ENCODE measurements at regions not wholly inside any gene's neighbourhood (a gene's known extent, or its start where the extent isn't known, plus 50 kb on each side); places are given as distances from the start of the nearest gene placed in this dataset.

- Histone ChIP-seq H3K4me1 (ENCODE audit: control insufficient read depth in 1 of 2, insufficient read depth in 2 of 2, low read length in 2 of 2) (no peaks in the 10 kb centered on the region), H3K27me3 (ENCODE audit: insufficient read depth, low read length) (no peaks in the 10 kb centered on the region), H3K9me2 (ENCODE audit: insufficient read depth) (no peaks in the 10 kb centered on the region), H3K27ac (ENCODE audit: low read depth, low read length) (no peak overlapping the region), H3K9me3 (ENCODE audit: control insufficient read depth in 1 of 2, insufficient read depth in 1 of 2, low read depth in 1 of 2, low read length in 2 of 2) (no peaks in the 10 kb centered on the region), H3K79me2 (ENCODE audit: insufficient read depth, low read length) (no peaks in the 10 kb centered on the region), H3K4me2 (ENCODE audit: low read length) (no peak overlapping the region), H4K20me1 (ENCODE audit: insufficient read depth) (no peaks in the 10 kb centered on the region), H3K36me3 (ENCODE audit: control insufficient read depth in 1 of 2, insufficient read depth in 2 of 2, low read length in 2 of 2) (no peaks in the 10 kb centered on the region), H3K4me3 (replicated peaks in 1 of 2; ENCODE audit: low read depth in 1 of 2, low read length in 2 of 2) (no peak overlapping the region), H2AFZ (ENCODE audit: low read depth, low read length, poor library complexity, severe bottlenecking) (no peak overlapping the region), H3K9ac (ENCODE audit: low read length) (no peak overlapping the region)
- ChIA-PET RAD21 (ENCODE audit: low non-redundant PET in 1 of 2, low total read pairs in 2 of 2, uncharacterized antibody in 2 of 2, unreplicated experiment in 2 of 2) (no interaction called here), POLR2A (no interaction called here), CTCF (interaction anchor here (0.6 kb wide), 1 partner anchor 1110 kb away, joined by 3 read pairs; no protein-coding TSS in a partner anchor)
- no peak for DNase-seq (ENCODE audit: low read depth, low spot score)
- ATAC-seq = no peak
- intact Hi-C loops (cut with micrococcal nuclease) = no loop called here
- BruUV-seq (replicated peaks) = no TSS peak
- TF ChIP-seq ATF3 (IDR thresholded peaks at IDR 0.05) = no peak
- TF ChIP-seq MAX (IDR thresholded peaks at IDR 0.05) = no peak
- no peak for TF ChIP-seq RAD21 (IDR thresholded peaks at IDR 0.05; ENCODE audit: low read depth)
- TF ChIP-seq SIN3A (IDR thresholded peaks at IDR 0.05; ENCODE audit: low read depth) = no peak
- no peak for TF ChIP-seq YY1 (IDR thresholded peaks at IDR 0.05; ENCODE audit: extremely low read depth, insufficient replicate concordance, low read depth, low read length)
- no peak for TF ChIP-seq ZNF274 (IDR thresholded peaks at IDR 0.05; ENCODE audit: low read depth, low read length)
Observed at GRCh38 chr12:42854208-42854607, 264.7 kb upstream of the PRICKLE1 start.

- ChIA-PET RAD21 (ENCODE audit: low non-redundant PET in 1 of 2, low total read pairs in 2 of 2, uncharacterized antibody in 2 of 2, unreplicated experiment in 2 of 2) (no interaction called here), POLR2A (no interaction called here), CTCF (no interaction called here)
- H3K4me3 ChIP-seq (replicated peaks in 1 of 2; ENCODE audit: low read depth in 1 of 2, low read length in 2 of 2) = no peak overlapping the region
- intact Hi-C loops (cut with micrococcal nuclease) = no loop called here
- H3K4me1 ChIP-seq (ENCODE audit: control insufficient read depth in 1 of 2, insufficient read depth in 2 of 2, low read length in 2 of 2) = no peaks in the 10 kb centered on the region
- H3K4me2 ChIP-seq (ENCODE audit: low read length) = no peak overlapping the region
- no peaks in the 10 kb centered on the region for H4K20me1 ChIP-seq (ENCODE audit: insufficient read depth)
- H3K27ac ChIP-seq (ENCODE audit: low read depth, low read length) = no peak overlapping the region
- H2AFZ ChIP-seq (ENCODE audit: low read depth, low read length, poor library complexity, severe bottlenecking) = no peak overlapping the region
- H3K27me3 ChIP-seq (ENCODE audit: insufficient read depth, low read length) = no peaks in the 10 kb centered on the region
- no peaks in the 10 kb centered on the region for H3K9me3 ChIP-seq (ENCODE audit: control insufficient read depth in 1 of 2, insufficient read depth in 1 of 2, low read depth in 1 of 2, low read length in 2 of 2)
- no TSS peak for BruUV-seq (replicated peaks)
- no peaks in the 10 kb centered on the region for H3K79me2 ChIP-seq (ENCODE audit: insufficient read depth, low read length)
- H3K9me2 ChIP-seq (ENCODE audit: insufficient read depth) = no peaks in the 10 kb centered on the region
- no peaks in the 10 kb centered on the region for H3K36me3 ChIP-seq (ENCODE audit: control insufficient read depth in 1 of 2, insufficient read depth in 2 of 2, low read length in 2 of 2)
- no peak for DNase-seq (ENCODE audit: low read depth, low spot score)
- H3K9ac ChIP-seq (ENCODE audit: low read length) = no peak overlapping the region
- ATAC-seq = no peak
- TF ChIP-seq TCF7L2 (IDR thresholded peaks at IDR 0.05; ENCODE audit: borderline replicate concordance, extremely low read depth, insufficient read depth, insufficient read length) (no peak), ATF3 (IDR thresholded peaks at IDR 0.05) (no peak), SRF (IDR thresholded peaks at IDR 0.05; ENCODE audit: low read depth) (no peak), JUND (IDR thresholded peaks at IDR 0.05) (no peak), CTCF (IDR thresholded peaks at IDR 0.05 in 2 of 3, conservative IDR thresholded peaks at IDR 0.05 in 1 of 3; ENCODE audit: borderline replicate concordance in 1 of 3, insufficient read depth in 1 of 3, low read depth in 2 of 3, low read length in 2 of 3) (no peak)
Observed at GRCh38 chr12:42853370-42854140, 264.0 kb upstream of the PRICKLE1 start.
